ENCODE measurements at regions not wholly inside any gene's neighbourhood (a gene's known extent, or its start where the extent isn't known, plus 50 kb on each side); places are given as distances from the start of the nearest gene placed in this dataset.
"Not testable (repeated sequence)": the region's sequence is repeated elsewhere in the genome, so short reads cannot be mapped to it uniquely, and the experiment has no call there.

DNA sequence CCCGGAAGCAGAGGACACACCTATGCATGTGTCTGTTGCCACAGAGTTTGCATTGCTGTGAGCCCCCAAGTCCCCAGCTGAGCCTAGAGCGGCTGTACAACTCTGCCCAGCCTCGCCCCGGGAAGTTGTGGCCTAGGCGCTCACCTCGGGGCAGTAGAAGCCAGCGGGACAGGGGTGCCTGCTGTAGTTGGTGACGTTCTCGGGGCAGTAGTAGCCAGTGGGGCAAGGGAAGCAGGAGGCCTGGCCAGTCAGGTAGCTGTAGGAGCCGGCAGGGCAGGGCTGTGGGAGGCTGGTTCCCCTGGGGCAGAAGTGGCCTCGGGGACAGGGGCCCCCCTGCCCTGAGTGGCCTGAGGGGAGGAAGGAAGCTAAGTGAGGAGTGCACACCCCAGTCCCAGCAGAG, 87.2 kb downstream of the MALL start:
- TF ChIP-seq, protein P1, sequence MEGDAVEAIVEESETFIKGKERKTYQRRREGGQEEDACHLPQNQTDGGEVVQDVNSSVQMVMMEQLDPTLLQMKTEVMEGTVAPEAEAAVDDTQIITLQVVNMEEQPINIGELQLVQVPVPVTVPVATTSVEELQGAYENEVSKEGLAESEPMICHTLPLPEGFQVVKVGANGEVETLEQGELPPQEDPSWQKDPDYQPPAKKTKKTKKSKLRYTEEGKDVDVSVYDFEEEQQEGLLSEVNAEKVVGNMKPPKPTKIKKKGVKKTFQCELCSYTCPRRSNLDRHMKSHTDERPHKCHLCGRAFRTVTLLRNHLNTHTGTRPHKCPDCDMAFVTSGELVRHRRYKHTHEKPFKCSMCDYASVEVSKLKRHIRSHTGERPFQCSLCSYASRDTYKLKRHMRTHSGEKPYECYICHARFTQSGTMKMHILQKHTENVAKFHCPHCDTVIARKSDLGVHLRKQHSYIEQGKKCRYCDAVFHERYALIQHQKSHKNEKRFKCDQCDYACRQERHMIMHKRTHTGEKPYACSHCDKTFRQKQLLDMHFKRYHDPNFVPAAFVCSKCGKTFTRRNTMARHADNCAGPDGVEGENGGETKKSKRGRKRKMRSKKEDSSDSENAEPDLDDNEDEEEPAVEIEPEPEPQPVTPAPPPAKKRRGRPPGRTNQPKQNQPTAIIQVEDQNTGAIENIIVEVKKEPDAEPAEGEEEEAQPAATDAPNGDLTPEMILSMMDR (IDR thresholded peaks at IDR 0.05), result not testable (repeated sequence)
- TF ChIP-seq EZH2 (IDR thresholded peaks at IDR 0.05; ENCODE audit: borderline replicate concordance, insufficient read depth, low read depth, low read length, poor library complexity, severe bottlenecking), result not testable (repeated sequence)

Measured in B cell (primary cell).